RWPE1 (cell line): ENCODE measurements at regions not wholly inside any gene's neighbourhood (a gene's known extent, or its start where the extent isn't known, plus 50 kb on each side); places are given as distances from the start of the nearest gene placed in this dataset.

Experiments used
- CTCF ChIA-PET: fragments of 350-600 bp; sonication (Branson Sonifier 250); formaldehyde crosslinking; extraction: SDS; loops from one replicate; lab custom pipeline; 2021; lab: Yijun Ruan, JAX
- POLR2A ChIA-PET: fragments of 400-600 bp; formaldehyde crosslinking; extraction: SDS; loops from one replicate; lab custom pipeline; 2020; ENCODE audit warnings: antibody characterized with exemption; ENCODE audit not compliant: low non-redundant PET; lab: Yijun Ruan, JAX
- DNase-seq: peaks from one replicate; pipeline ENCODE4 v3.0.0; 2012; ENCODE audit warnings: low spot score
- H3K27ac ChIP-seq: fragments of 450-650 bp; 2 replicates; pipeline ENCODE4 v1.5.1; 2017
- CTCF ChIP-seq: fragments of 450-650 bp; conservative IDR thresholded peaks from 2 replicates; pipeline ENCODE4 v1.5.1; 2017; ENCODE audit warnings: low read depth, mild to moderate bottlenecking

- CTCF ChIA-PET, result no interaction called here
- TF ChIP-seq CTCF, result no peak
- H3K27ac ChIP-seq, result no peak overlapping the region
- DNase-seq, result no peak
- POLR2A ChIA-PET, result interaction anchor here (0.6 kb wide), 1 partner anchor 84 kb away, joined by 3 read pairs; no protein-coding TSS in a partner anchor
Measured at GRCh38 chr1:10892138-10893065, 96.0 kb upstream of the CASZ1 start.

GRCh38 chr1:10895621-10896020, 99.2 kb upstream of the CASZ1 start:
- TF ChIP-seq CTCF, result no peak
- ChIA-PET CTCF (interaction anchor here (1.0 kb wide), 1 partner anchor 15 kb away, joined by 3 read pairs; no protein-coding TSS in a partner anchor), POLR2A (no interaction called here)
- no peak for DNase-seq
- no peak overlapping the region for H3K27ac ChIP-seq

GRCh38 chr1:10896673-10897072, 100.2 kb upstream of the CASZ1 start:
- H3K27ac ChIP-seq, result peak overlapping the region; percentile 100; the same call in 1 of the 2 replicates
- ChIA-PET POLR2A (no interaction called here), CTCF (interaction anchor here (0.6 kb wide), 1 partner anchor 23 kb away, joined by 3 read pairs; no protein-coding TSS in a partner anchor)
- TF ChIP-seq CTCF, result no peak
- no peak for DNase-seq

GRCh38 chr1:10897321-10897980, 101.0 kb upstream of the CASZ1 start:
- ChIA-PET POLR2A (no interaction called here), CTCF (interaction anchor here (0.8 kb wide), 1 partner anchor 45 kb away, joined by 3 read pairs; no protein-coding TSS in a partner anchor)
- H3K27ac ChIP-seq, result peak overlapping the region; percentile 100
- DNase-seq, result no peak
- TF ChIP-seq CTCF, result no peak

- peak overlapping the region; percentile 100 for H3K27ac ChIP-seq
- no peak for DNase-seq
- CTCF ChIA-PET, result interaction anchor here (0.6 to 0.8 kb wide), 2 partner anchors 44 to 403 kb away, joined by 3 read pairs; no protein-coding TSS in a partner anchor
- POLR2A ChIA-PET, result no interaction called here
- TF ChIP-seq CTCF, result no peak
Measured at GRCh38 chr1:10897981-10898728, 101.7 kb upstream of the CASZ1 start.

GRCh38 chr1:10898921-10899320, 102.5 kb upstream of the CASZ1 start:
- TF ChIP-seq CTCF, result no peak
- ChIA-PET CTCF (no interaction called here), POLR2A (no interaction called here)
- DNase-seq, result no peak
- H3K27ac ChIP-seq, result peak overlapping the region; percentile 100
